ENCODE measurements at regions not wholly inside any gene's neighbourhood (a gene's known extent, or its start where the extent isn't known, plus 50 kb on each side); places are given as distances from the start of the nearest gene placed in this dataset.

DNA sequence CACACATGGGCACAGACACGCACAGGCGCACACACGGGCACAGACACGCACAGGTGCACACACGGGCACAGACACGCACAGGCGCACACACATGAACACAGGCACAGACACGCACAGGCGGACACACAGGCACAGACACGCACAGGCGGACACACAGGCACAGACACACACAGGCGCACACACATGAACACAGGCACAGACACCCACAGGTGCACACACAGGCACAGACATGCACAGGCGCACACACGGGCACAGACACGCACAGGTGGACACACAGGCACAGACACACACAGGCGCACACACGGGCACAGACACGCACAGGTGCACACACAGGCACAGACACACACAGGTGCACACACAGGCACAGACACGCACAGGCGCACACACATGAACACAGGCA is 312.8 kb upstream of the IRX1 start:
- peaks cover 0 to 11% (median 0%) of the 10 kb centered on the region in 4 donors for H3K9me3 ChIP-seq
- no peak overlapping the region for H3K27ac ChIP-seq
- H3K36me3 ChIP-seq, result no peaks in the 10 kb centered on the region
- H3K4me3 ChIP-seq, result no peak overlapping the region
- H3K27me3 ChIP-seq, result no peaks in the 10 kb centered on the region
- WGBS, 2 donors, result 89 to 91% methylated on average over 15 to 16 of the region's 20 CpGs
- TF ChIP-seq, protein P1, sequence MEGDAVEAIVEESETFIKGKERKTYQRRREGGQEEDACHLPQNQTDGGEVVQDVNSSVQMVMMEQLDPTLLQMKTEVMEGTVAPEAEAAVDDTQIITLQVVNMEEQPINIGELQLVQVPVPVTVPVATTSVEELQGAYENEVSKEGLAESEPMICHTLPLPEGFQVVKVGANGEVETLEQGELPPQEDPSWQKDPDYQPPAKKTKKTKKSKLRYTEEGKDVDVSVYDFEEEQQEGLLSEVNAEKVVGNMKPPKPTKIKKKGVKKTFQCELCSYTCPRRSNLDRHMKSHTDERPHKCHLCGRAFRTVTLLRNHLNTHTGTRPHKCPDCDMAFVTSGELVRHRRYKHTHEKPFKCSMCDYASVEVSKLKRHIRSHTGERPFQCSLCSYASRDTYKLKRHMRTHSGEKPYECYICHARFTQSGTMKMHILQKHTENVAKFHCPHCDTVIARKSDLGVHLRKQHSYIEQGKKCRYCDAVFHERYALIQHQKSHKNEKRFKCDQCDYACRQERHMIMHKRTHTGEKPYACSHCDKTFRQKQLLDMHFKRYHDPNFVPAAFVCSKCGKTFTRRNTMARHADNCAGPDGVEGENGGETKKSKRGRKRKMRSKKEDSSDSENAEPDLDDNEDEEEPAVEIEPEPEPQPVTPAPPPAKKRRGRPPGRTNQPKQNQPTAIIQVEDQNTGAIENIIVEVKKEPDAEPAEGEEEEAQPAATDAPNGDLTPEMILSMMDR (IDR thresholded peaks at IDR 0.05), result no peak
- TF ChIP-seq EP300 (IDR thresholded peaks at IDR 0.05) (no peak), POLR2A (IDR thresholded peaks at IDR 0.05) (no peak)
- no peak for DNase-seq (ENCODE audit: low spot score in 2 of 2)
- no peaks in the 10 kb centered on the region for H3K4me1 ChIP-seq

DNA sequence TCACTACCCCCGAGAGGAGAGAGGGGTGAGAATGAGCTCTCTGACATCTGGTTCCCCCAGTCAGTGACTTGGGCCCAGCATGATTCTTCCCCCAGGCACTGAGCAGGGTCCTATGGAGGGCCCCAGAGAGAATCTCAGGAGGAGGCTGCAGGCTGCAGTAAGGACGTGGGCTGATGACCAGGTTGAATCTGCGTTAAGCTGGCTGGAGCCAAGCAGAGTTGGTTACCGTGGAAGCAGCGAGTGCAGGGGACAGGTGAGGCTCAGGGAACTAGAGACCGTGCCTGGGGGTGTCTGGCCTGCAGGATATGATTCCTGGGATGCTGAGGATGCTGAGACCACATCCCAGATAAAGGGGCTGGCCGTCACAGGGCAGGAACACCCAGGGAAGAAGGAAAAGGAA is 314.3 kb upstream of the IRX1 start:
- Histone ChIP-seq H3K4me3 (no peak overlapping the region), H3K36me3 (no peaks in the 10 kb centered on the region), H3K27ac (no peak overlapping the region), H3K27me3 (no peaks in the 10 kb centered on the region), H3K9me3 (peaks cover 0 to 11% (median 0%) of the 10 kb centered on the region in 4 donors), H3K4me1 (no peaks in the 10 kb centered on the region)
- TF ChIP-seq, protein P1 (IDR thresholded peaks at IDR 0.05), result no peak
- no peak for TF ChIP-seq EP300 (IDR thresholded peaks at IDR 0.05)
- TF ChIP-seq POLR2A (IDR thresholded peaks at IDR 0.05), result no peak
- no peak for DNase-seq (ENCODE audit: low spot score in 2 of 2)
- WGBS, 2 donors, result 77 to 79% methylated on average over 7 of the region's 7 CpGs

DNA sequence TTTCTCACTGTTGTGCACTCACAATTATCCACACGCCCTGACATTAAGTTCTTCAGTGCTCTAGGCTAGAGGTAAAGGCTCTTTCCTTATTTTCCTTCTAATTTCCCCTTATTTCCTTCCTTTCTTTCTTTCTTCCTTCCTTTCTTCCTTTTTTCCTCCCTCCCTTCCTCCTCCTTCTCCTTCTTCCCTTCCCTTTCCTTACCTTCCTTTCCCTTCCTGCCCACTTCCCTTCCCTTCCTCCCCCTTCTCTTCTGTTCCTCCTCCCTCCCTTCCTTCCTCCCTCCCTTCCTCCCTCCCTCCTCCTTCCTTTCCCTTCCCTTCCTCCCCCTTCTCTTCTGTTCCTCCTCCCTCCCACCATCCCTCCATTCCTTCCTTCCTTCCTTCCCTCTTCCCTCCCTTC is 317.0 kb upstream of the IRX1 start:
- Histone ChIP-seq H3K27ac (no peak overlapping the region), H3K27me3 (no peaks in the 10 kb centered on the region), H3K4me1 (no peaks in the 10 kb centered on the region), H3K36me3 (no peaks in the 10 kb centered on the region), H3K4me3 (no peak overlapping the region), H3K9me3 (peaks cover 0 to 11% (median 0%) of the 10 kb centered on the region in 4 donors)
- WGBS, 2 donors, result 43 to 50% methylated on average over 1 of the region's 1 CpG
- no peak for TF ChIP-seq POLR2A (IDR thresholded peaks at IDR 0.05)
- no peak for TF ChIP-seq EP300 (IDR thresholded peaks at IDR 0.05)
- no peak for DNase-seq (ENCODE audit: low spot score in 2 of 2)

DNA sequence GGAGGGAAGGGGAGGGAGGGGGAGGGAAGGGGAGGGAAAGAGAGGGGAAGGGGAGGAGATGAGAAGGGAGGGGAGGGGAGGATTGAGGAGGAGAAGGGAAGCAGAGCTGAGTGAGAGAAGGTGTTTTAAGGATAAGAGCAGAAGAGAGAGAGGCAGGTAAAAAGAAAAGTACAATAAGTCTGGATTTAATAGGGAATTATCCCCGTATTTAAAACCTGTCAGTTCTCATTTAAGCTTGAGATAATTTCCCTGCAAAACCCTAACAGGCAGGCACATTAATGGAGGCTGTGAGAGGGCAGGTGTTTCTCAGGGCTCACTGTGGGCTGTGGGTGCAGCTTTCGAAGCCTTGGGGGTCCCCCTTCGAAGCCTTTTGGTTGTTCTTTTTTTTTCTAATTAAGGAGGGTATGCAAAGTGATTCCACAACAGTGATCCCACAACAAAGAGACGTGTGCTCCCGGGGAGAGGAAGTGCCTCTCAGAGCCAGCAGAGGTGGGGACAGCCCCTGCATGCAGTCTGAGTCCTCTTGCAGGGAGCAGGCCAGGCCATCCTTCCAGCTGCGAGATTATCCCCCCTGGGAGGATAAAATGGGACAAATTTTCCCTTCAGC is 317.9 kb upstream of the IRX1 start:
- no peak for TF ChIP-seq POLR2A (IDR thresholded peaks at IDR 0.05)
- no peak for TF ChIP-seq EP300 (IDR thresholded peaks at IDR 0.05)
- TF ChIP-seq, protein P1 (IDR thresholded peaks at IDR 0.05), result no peak
- H3K4me1 ChIP-seq, result no peaks in the 10 kb centered on the region
- 10 to 13% methylated on average over 6 of the region's 6 CpGs for WGBS, 2 donors
- H3K9me3 ChIP-seq, result peaks cover 0 to 11% (median 0%) of the 10 kb centered on the region in 4 donors
- no peak overlapping the region for H3K27ac ChIP-seq
- DNase-seq (ENCODE audit: low spot score in 2 of 2), result no peak
- no peaks in the 10 kb centered on the region for H3K36me3 ChIP-seq
- H3K4me3 ChIP-seq, result no peak overlapping the region
- H3K27me3 ChIP-seq, result no peaks in the 10 kb centered on the region

DNA sequence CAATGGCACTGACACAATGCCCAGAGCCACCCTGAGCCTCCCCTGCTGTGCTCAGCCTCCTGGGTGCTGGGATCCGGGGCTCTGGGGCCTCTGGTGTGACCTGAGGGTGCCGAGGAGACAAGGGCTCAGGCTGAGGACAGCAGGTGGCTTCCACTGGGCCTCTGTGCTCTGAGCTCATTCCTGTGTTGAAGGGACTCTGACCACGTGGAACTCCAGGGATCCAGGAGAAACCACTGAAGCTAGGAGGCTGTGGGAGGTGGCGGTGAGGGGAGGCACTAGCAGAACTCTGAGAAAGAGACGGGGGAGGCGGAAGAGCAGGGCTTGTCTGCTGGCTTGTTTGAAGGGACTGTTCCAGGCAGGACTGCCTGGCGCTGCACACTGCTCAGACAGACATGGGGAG is 318.7 kb upstream of the IRX1 start:
- no peaks in the 10 kb centered on the region for H3K27me3 ChIP-seq
- TF ChIP-seq EP300 (IDR thresholded peaks at IDR 0.05), result no peak
- TF ChIP-seq POLR2A (IDR thresholded peaks at IDR 0.05), result no peak
- H3K4me3 ChIP-seq, result no peak overlapping the region
- 32 to 48% methylated on average over 7 of the region's 7 CpGs for WGBS, 2 donors
- H3K36me3 ChIP-seq, result no peaks in the 10 kb centered on the region
- no peaks in the 10 kb centered on the region for H3K4me1 ChIP-seq
- no peak for DNase-seq (ENCODE audit: low spot score in 2 of 2)
- no peak overlapping the region for H3K27ac ChIP-seq
- H3K9me3 ChIP-seq, result peaks cover 0 to 11% (median 0%) of the 10 kb centered on the region in 4 donors

DNA sequence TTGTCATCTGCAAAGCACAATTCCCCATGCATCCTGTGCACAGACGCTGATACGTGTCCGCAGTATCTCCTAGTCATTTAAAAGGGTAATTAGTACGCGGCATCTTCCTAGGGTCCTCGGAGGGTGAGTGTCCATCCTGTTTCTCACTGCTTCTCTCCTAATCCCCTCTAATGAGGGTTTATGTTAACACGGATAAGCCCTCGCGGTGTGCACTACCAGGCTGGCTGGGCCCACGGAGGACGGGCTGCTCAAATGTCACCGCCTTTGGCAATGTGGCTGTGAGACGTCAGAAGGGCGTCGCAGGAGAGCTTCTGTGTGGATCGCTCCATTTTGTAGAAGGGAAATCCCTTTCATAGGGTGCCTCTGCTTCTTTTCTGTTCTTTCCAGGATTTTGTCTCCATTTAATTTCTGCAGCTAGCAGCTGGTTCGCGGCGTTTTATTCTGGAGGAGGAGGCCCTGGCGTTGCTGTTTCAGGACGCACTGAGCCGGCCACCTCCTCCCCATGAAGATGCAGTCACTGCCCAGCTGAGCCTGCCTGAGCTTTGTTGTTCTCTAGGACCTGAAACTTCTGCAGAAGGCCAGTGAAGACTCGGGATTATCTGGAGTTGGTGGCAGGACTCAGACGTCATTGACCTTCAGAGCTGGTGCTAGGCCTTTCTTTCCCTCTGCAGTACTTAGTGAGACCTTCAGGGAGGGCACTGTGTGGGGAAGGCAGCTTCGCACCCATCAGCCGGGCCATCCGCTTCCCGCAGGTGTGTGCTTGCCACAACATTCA is 326.1 kb upstream of the IRX1 start:
- no peak for DNase-seq (ENCODE audit: low spot score in 2 of 2)
- Histone ChIP-seq H3K27me3 (no peaks in the 10 kb centered on the region), H3K4me3 (no peak overlapping the region), H3K27ac (no peak overlapping the region), H3K4me1 (no peaks in the 10 kb centered on the region), H3K36me3 (no peaks in the 10 kb centered on the region), H3K9me3 (no peaks in the 10 kb centered on the region)
- WGBS, 2 donors, result 77 to 79% methylated on average over 28 of the region's 28 CpGs
- TF ChIP-seq POLR2A (IDR thresholded peaks at IDR 0.05), result no peak
- TF ChIP-seq, protein P1 (IDR thresholded peaks at IDR 0.05), result no peak
- no peak for TF ChIP-seq EP300 (IDR thresholded peaks at IDR 0.05)

All from tibial nerve (tissue), 4 donors.